CD14-positive monocyte (primary cell): ENCODE measurements at regions not wholly inside any gene's neighbourhood (a gene's known extent, or its start where the extent isn't known, plus 50 kb on each side); places are given as distances from the start of the nearest gene placed in this dataset.

Experiments used
- DNase-seq, 3 donors: peaks; one replicate each; pipeline ENCODE4 v3.0.0-alpha.2; 2011 to 2022
- H2AFZ ChIP-seq: 2 replicates; pipeline ENCODE4 v1.6.0; 2012; ENCODE audit warnings: mild to moderate bottlenecking, low read depth, low read length, inconsistent platforms; ENCODE audit not compliant: insufficient read depth, poor library complexity, severe bottlenecking
- H3K27ac ChIP-seq, 2 donors: 1 replicate in 1 of 2; 2 replicates in 1 of 2; pipeline ENCODE4 v1.5.1; 2012 to 2013; ENCODE audit warnings: low read length in 2 of 2, control low read depth in 1 of 2, inconsistent platforms in 1 of 2, low read depth in 1 of 2, mild to moderate bottlenecking in 1 of 2
- H3K27me3 ChIP-seq, 2 donors: one replicate each; pipeline versions ENCODE4 v1.6.0 to v1.6.1; 2011 to 2013; ENCODE audit warnings: low read length in 2 of 2; ENCODE audit not compliant: control insufficient read depth in 2 of 2, insufficient read depth in 2 of 2
- H3K36me3 ChIP-seq, 2 donors: replicated peaks in 1 of 2; 1 replicate in 1 of 2; 2 replicates in 1 of 2; pipeline versions ENCODE4 v1.5.1 to v1.6.1; 2012 to 2013; ENCODE audit warnings: low read length in 2 of 2, control low read depth in 1 of 2, inconsistent platforms in 1 of 2, mild to moderate bottlenecking in 1 of 2; ENCODE audit not compliant: insufficient read depth in 2 of 2, control insufficient read depth in 1 of 2
- H3K4me1 ChIP-seq, 2 donors: 1 replicate in 1 of 2; 2 replicates in 1 of 2; pipeline versions ENCODE4 v1.5.1 to v1.6.1; 2012 to 2013; ENCODE audit warnings: low read length in 2 of 2, control low read depth in 1 of 2, inconsistent platforms in 1 of 2, mild to moderate bottlenecking in 1 of 2, moderate library complexity in 1 of 2; ENCODE audit not compliant: insufficient read depth in 2 of 2, control insufficient read depth in 1 of 2
- H3K4me2 ChIP-seq: replicated peaks from 2 replicates; pipeline ENCODE3; 2012; ENCODE audit warnings: low read length, moderate library complexity, mild to moderate bottlenecking; ENCODE audit not compliant: poor library complexity, severe bottlenecking; ENCODE audit errors: extremely low read depth
- H3K4me3 ChIP-seq, 3 experiments: fragments of 200-600 bp in 1 of 3; sonication (generic) in 1 of 3; replicated peaks in 1 of 3; 1 replicate in 2 of 3; 2 replicates in 1 of 3; pipeline ENCODE4 v1.5.1; 2011 to 2013; ENCODE audit warnings: low read length in 3 of 3, mild to moderate bottlenecking in 3 of 3, control low read depth in 2 of 3, low read depth in 2 of 3, inconsistent platforms in 1 of 3, moderate library complexity in 1 of 3
- H3K79me2 ChIP-seq: 2 replicates; pipeline ENCODE4 v1.6.0; 2012; ENCODE audit warnings: mild to moderate bottlenecking, control low read depth, inconsistent platforms, low read length, moderate library complexity; ENCODE audit not compliant: insufficient read depth
- H3K9ac ChIP-seq: 2 replicates; pipeline ENCODE4 v1.6.0; 2017; ENCODE audit warnings: low read length, mild to moderate bottlenecking; ENCODE audit not compliant: insufficient read depth, poor library complexity, severe bottlenecking
- H3K9me3 ChIP-seq, 2 donors: replicated peaks in 1 of 2; 1 replicate in 1 of 2; 2 replicates in 1 of 2; pipeline versions ENCODE4 v1.5.1 to v1.6.1; 2012 to 2013; ENCODE audit warnings: low read length in 2 of 2, control low read depth in 1 of 2; ENCODE audit not compliant: control insufficient read depth in 1 of 2, insufficient read depth in 1 of 2
- H4K20me1 ChIP-seq: 2 replicates; pipeline ENCODE4 v1.6.0; 2012; ENCODE audit warnings: mild to moderate bottlenecking, low read length, control low read depth, moderate library complexity; ENCODE audit not compliant: insufficient read depth
- H3K27ac Mint-ChIP-seq, 7 donors: one replicate each; pipeline ENCODE4 v1.8.0; 2020; ENCODE audit warnings: mild to moderate bottlenecking in 7 of 7, mixed read lengths in 7 of 7, moderate library complexity in 6 of 7, inconsistent platforms in 2 of 7
- H3K27me3 Mint-ChIP-seq, 3 donors: one replicate each; pipeline ENCODE4 v1.8.0; 2021 to 2022; ENCODE audit warnings: low read depth in 3 of 3, mild to moderate bottlenecking in 3 of 3, mixed read lengths in 3 of 3, moderate library complexity in 3 of 3, inconsistent platforms in 1 of 3
- H3K36me3 Mint-ChIP-seq, 2 donors: one replicate each; pipeline ENCODE4 v1.8.0; 2020; ENCODE audit warnings: mixed read lengths in 2 of 2, inconsistent platforms in 1 of 2, mild to moderate bottlenecking in 1 of 2
- H3K4me1 Mint-ChIP-seq: one replicate; pipeline ENCODE4 v1.8.0; 2020; ENCODE audit warnings: mild to moderate bottlenecking, mixed read lengths
- H3K4me3 Mint-ChIP-seq, 2 donors: one replicate each; pipeline ENCODE4 v1.8.0; 2020; ENCODE audit warnings: mild to moderate bottlenecking in 2 of 2, mixed read lengths in 2 of 2, moderate library complexity in 1 of 2
- H3K9me3 Mint-ChIP-seq, 7 donors: one replicate each; pipeline ENCODE4 v1.8.0; 2020 to 2022; ENCODE audit warnings: mixed read lengths in 7 of 7, mild to moderate bottlenecking in 6 of 7, moderate library complexity in 6 of 7, inconsistent platforms in 2 of 7
- CTCF ChIP-seq: fragments of 200-600 bp; IDR thresholded peaks from one replicate; pipeline ENCODE4 v1.8.0; 2022; ENCODE audit warnings: antibody characterized with exemption, mild to moderate bottlenecking
- WGBS: methylation state at CpG from one replicate; pipeline ENCODE4 v1.1.5; 2013; ENCODE audit warnings: missing lambda C conversion rate; ENCODE audit not compliant: insufficient coverage; 5-methylcytosine and 5-hydroxymethylcytosine counted together
- intact Hi-C, 2 donors: fragments of 100-400 bp; cut with micrococcal nuclease; formaldehyde crosslinking; loops; one replicate each; pipeline versions ENCODE4 v1.15.0 to v1.15.1; 2023

- Histone ChIP-seq H3K9ac (no peak overlapping the region), H3K27ac (no peak overlapping the region), H3K4me3 (no peak overlapping the region), H2AFZ (no peak overlapping the region), H4K20me1 (no peaks in the 10 kb centered on the region), H3K36me3 (no peaks in the 10 kb centered on the region), H3K79me2 (no peaks in the 10 kb centered on the region), H3K4me2 (no peak overlapping the region), H3K27me3 (no peaks in the 10 kb centered on the region), H3K4me1 (no peaks in the 10 kb centered on the region), H3K9me3 (peaks cover 0 to under 1% of the 10 kb centered on the region in 2 donors)
- no CpG with 5 or more reads among the region's 2 CpGs for WGBS
- intact Hi-C loops: no loop called here
- H3K27me3 Mint-ChIP-seq: peaks cover 0 to 1% (median 0%) of the 10 kb centered on the region in 3 donors
- H3K36me3 Mint-ChIP-seq: no peaks in the 10 kb centered on the region
- no peak overlapping the region for H3K4me3 Mint-ChIP-seq
- no peak for TF ChIP-seq CTCF
- H3K9me3 Mint-ChIP-seq: peaks cover 0 to 4% (median 3%) of the 10 kb centered on the region in 7 donors
- no peaks in the 10 kb centered on the region for H3K4me1 Mint-ChIP-seq
- no peak overlapping the region for H3K27ac Mint-ChIP-seq
- DNase-seq: no peak
These were observed 1013.9 kb downstream of the KCNT2 start for GRCh38 chr1:195594322-195594721.

- Mint-ChIP-seq H3K9me3 (peaks cover 0 to 9% (median 2%) of the 10 kb centered on the region in 7 donors), H3K27me3 (peaks cover 0 to 1% (median 0%) of the 10 kb centered on the region in 3 donors), H3K27ac (no peak overlapping the region), H3K4me1 (no peaks in the 10 kb centered on the region), H3K4me3 (no peak overlapping the region), H3K36me3 (no peaks in the 10 kb centered on the region)
- H3K4me2 ChIP-seq: no peak overlapping the region
- no peak overlapping the region for H3K4me3 ChIP-seq
- no peaks in the 10 kb centered on the region for H3K79me2 ChIP-seq
- WGBS: no CpG with 5 or more reads among the region's 3 CpGs
- no peaks in the 10 kb centered on the region for H3K9me3 ChIP-seq
- no peak for DNase-seq
- H2AFZ ChIP-seq: no peak overlapping the region
- no peaks in the 10 kb centered on the region for H3K36me3 ChIP-seq
- TF ChIP-seq CTCF: no peak
- H3K4me1 ChIP-seq: no peaks in the 10 kb centered on the region
- H3K27ac ChIP-seq: no peak overlapping the region
- intact Hi-C loops: no loop called here
- no peaks in the 10 kb centered on the region for H4K20me1 ChIP-seq
- no peaks in the 10 kb centered on the region for H3K27me3 ChIP-seq
- no peak overlapping the region for H3K9ac ChIP-seq
These were observed 1016.1 kb downstream of the KCNT2 start for GRCh38 chr1:195591917-195592672.
